ENCODE measurements at regions not wholly inside any gene's neighbourhood (a gene's known extent, or its start where the extent isn't known, plus 50 kb on each side); places are given as distances from the start of the nearest gene placed in this dataset.
"Not testable (repeated sequence)": the region's sequence is repeated elsewhere in the genome, so short reads cannot be mapped to it uniquely, and the experiment has no call there.

GRCh38 chr13:89486709-89487108 lies 1815.5 kb downstream of the SLITRK5 start:
- no peak for DNase-seq (ENCODE audit: low spot score)

GRCh38 chr13:89490661-89491060 lies 1819.5 kb downstream of the SLITRK5 start:
- DNase-seq (ENCODE audit: low spot score) = no peak

DNA sequence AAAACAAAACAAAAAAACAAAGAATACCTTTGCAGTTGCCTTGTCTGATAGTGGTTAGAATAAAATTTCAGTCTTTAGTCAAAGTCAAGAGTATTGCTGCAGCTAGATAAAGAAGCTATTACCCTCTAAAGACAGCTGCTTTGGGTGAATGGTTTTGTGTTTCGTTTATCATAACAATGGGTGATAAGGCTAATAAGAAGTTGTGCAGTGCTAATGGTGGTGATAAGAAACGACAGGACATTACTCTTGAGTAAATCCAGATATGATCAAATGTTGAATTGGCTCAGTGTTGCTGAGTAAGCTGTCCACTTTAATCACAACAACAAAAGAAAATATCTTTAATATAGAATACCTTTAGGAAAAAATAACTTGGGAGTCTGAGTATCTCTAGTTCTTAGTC lies 1825.3 kb downstream of the SLITRK5 start:
- no peak for DNase-seq (ENCODE audit: low spot score)

- DNase-seq (ENCODE audit: low spot score) = no peak
Measured at GRCh38 chr13:89497658-89498057, 1826.5 kb downstream of the SLITRK5 start.

DNA sequence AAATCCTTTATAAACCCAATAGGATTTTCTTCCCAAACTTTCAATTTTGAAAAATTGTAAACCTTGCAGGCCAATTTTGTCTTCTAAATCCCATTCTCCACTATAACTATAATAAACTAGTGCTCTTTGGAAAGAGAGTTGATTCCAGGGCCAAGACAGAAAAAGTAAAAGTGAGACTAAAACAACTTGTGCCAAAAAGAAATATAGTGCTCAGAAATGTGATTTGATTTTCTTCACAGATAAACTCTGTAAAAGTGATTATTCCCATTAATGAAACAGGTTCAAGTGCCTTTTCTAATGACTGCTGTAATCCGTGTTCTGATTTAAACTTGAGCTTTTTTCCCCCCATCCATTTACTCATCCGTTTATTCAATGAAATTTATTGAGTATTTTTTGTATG lies 1831.1 kb downstream of the SLITRK5 start:
- DNase-seq (ENCODE audit: low spot score) = no peak

DNA sequence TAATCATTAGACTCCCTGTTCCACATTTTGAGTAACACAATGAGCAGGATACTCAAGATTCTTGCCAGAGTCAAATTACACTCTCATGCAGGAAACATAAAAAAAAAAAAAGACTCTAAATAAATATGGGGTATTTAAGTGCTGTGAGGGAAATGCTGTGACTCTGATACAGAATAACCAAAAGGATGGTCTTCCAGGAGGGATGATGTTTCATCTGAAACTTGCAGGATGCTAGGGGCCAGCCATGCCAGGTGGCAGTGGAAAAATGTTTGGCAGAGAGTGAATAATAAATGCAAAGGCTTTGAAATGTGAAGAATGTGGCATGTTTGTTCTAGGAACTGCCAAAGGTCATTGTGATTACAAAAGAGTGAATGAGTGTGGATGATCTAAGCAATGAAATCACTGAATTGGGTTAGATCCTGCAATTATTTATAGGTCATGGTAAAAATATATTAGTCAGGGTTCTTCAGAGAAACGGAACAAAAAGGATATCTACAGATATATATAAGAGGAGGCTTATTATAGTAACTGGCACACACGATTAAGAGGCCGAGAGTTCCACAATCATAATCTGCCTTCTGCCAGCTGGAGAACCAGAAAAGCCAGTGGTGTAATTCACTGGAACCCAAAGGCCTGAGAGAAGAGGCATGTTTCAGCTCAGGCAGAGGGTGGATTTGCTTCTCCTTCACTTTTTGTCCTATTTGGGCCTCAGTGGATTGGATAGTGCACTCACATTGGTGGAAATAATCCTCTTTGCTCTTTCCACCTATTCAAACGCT lies 1832.8 kb upstream of the MIR17HG start:
- DNase-seq (ENCODE audit: low spot score) = no peak

DNA sequence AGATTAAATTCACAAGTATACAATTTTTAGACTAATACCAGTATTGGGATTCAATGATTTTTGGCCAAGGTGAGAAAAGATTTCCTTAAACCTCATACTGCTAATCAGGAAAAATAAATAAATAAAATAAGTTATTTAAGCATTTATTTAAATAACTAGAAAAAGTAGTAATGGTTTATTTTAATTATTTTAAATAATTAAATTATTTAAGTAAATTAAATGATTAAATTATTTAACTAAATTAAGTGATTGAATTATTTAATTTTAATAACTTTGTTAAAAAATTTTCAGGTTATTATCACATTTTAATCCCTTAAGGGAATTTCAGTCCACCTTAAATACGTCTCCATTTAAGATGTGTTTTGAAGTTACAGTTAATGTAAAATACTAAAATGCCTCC lies 1831.5 kb upstream of the MIR17HG start:
- no peak for DNase-seq (ENCODE audit: low spot score)

DNA sequence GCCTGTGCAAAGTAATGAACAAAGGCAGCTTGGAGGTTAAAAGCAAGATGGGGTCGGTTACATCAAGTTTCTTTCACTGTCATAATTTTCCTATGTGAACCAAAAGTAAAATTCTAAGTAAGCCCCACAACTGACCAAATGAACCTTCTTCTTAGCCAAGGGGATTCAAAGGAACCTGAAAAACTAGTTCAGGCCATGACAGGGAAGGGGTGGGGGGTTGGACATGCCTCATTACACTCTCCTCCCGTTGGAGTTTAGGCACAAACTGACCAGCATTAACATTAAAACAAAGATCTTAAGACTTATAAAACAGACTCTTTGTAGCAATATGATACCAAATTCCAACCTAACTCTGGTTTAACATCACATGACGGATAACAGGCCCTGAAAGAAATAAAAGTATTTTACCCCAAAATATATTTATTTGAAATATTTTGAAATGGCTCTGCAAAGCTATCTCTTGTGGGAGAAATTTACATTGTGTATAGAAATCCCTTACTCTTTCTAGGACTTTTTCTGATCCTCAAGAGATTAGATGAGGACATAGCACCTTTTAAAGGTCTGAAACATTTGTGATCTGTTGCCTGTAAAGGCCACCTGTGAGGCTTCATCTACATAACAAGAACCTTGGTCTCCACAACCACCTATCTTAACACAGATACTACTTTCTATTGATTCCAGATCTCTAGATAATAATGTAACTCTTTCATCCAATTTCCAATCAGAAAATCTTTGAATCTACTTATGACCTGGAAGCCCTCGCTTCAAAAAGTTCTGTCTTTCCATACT lies 1829.0 kb upstream of the MIR17HG start:
- no peak for DNase-seq (ENCODE audit: low spot score)

GRCh38 chr13:89520468-89520867 lies 1827.0 kb upstream of the MIR17HG start:
- DNase-seq (ENCODE audit: low spot score) = no peak

DNA sequence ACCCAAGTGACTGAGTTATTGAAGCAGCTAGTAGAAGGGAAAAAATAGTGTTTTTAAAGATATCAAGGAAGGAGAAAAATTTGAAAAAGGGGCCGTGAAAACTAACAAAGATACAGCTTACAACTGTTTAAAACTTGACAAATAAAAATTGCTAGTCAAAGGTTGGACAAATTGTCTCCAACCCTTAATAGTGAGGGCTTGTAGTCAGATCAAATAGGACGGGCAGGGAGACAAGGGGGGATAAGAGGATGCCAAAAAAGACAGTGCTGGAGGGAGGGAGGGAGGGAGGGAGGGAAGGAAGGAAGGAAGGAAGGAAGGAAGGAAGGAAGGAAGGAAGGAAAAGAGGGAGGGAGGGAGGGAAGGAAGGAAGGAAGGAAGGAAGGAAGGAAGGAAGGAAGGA lies 1825.8 kb upstream of the MIR17HG start:
- DNase-seq (ENCODE audit: low spot score) = not testable (repeated sequence)

DNA sequence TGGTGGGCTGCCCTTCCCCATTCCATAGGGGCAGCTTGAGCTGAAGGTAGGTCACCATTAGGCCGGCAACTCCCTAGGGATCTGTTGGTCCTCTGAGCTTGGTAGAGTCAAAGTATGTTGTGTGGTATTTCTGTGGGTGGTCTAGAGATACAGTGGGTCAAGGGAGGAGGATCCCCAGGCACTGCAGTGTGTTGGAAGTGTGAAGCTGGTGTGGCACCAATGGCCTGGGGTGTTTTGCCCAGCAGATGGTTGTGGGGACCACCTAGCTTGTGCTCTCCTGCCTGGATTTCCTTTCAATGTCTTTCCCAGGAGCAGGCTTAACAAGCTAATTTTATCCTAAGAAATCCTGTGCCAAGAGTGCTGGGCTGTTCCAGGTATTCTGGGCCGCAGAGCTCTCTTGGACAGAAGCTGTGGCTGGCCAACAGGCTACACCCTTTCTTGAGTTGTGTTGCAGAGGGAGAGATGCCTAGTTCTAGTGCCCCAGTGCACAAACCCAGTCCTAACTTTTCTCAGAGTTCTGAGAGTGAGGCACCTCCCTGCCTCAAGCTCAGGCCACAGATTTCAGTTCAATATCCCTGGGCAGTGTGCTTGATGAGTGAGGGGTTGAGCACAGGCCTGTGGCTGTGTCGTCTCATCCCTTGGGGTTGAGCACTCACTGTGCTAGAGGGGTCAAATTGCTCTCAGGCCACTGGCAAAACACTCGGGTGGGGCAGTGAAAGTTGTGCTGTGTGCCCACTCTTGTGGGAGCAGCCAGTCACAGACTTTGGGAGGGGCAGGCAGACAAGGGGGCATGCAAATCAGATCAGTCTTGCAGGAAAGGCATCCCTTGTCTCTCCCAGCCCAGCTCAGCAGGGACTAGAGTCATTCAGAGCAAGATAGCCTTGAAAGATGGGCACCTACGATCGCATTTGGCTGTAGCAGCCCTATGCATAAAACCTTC lies 1806.1 kb upstream of the MIR17HG start:
- no peak for DNase-seq (ENCODE audit: low spot score)

DNA sequence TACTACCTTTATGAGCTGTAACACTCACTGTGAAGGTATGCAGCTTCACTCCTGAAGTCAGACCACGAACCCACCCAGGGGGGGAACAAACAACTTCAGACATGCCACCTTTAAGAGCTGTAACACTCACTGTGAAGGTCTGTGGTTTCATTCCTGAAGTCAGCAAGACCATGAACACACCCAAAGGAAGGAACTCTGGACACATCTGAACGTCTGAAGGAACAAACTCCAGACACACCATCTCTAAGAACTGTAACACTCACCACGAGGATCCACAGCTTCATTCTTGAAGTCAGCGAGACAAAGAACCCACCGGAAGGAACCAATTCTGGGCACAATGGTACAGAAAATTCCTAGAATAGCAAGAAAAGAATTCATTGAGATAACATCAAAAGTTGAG lies 1796.5 kb upstream of the MIR17HG start:
- DNase-seq (ENCODE audit: low spot score) = no peak

DNA sequence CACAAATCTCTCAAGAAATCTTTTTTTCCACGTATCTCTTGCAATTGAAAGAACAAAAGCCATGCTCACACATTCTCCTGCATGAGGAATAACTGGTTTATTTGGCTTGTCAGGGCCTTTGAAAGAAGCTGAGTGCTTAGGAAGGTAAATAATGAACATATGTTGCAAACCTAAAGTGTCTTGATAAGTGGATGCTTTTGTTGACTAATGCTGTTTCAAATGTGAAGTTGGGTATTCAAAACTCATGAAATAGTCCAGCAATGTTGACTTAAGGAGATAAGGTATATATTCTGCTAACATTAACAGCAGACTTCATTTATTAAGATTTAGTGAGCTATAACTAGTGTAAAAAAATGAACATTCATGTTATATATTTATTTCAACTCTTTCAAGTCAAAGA lies 1792.7 kb upstream of the MIR17HG start:
- no peak for DNase-seq (ENCODE audit: low spot score)

- DNase-seq (ENCODE audit: low spot score) = no peak
Measured at GRCh38 chr13:89565476-89566100, 1781.9 kb upstream of the MIR17HG start.

GRCh38 chr13:89567025-89567424 lies 1780.5 kb upstream of the MIR17HG start:
- DNase-seq (ENCODE audit: low spot score) = no peak

GRCh38 chr13:89568276-89568675 lies 1779.2 kb upstream of the MIR17HG start:
- no peak for DNase-seq (ENCODE audit: low spot score)

DNA sequence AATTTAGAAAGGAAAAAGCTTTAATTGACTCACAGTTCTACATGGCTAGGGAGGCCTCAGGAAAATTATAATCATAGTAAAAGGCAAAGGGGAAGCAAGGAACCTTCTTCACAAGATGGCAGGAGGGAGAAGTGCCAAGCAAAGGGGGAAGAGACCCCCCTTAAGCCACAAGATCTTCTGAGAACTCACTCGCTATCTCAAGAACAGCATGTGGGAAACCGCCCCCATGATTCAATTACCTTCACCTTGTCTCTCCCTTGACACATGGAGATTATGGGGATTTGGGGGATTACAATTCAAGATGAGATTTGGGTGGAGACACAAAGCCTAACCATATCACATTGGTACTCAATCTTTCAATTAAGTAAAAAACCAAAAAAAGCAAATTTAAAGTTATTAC lies 1778.7 kb upstream of the MIR17HG start:
- DNase-seq (ENCODE audit: low spot score) = no peak

DNA sequence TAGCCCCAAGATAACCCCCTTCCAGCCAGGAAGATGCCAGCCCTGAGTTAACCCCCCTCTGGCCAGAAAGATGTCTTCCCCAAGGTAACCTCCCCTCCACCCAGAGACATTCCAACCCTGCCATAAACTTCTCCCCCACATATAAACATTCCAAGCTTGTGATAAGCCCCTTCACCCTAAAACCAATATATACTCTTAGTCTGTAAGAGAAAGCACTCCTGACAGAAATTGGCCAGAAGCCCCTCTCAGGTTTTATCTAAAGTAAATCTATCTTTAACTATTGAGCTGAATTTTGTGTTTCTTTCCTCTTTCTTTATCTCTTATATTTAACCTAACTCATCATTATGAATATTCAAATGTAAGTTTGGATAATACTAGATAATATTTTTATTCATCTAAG lies 1775.8 kb upstream of the MIR17HG start:
- DNase-seq (ENCODE audit: low spot score) = no peak

- DNase-seq (ENCODE audit: low spot score) = no peak
Measured at GRCh38 chr13:89574077-89574476, 1773.4 kb upstream of the MIR17HG start.

DNA sequence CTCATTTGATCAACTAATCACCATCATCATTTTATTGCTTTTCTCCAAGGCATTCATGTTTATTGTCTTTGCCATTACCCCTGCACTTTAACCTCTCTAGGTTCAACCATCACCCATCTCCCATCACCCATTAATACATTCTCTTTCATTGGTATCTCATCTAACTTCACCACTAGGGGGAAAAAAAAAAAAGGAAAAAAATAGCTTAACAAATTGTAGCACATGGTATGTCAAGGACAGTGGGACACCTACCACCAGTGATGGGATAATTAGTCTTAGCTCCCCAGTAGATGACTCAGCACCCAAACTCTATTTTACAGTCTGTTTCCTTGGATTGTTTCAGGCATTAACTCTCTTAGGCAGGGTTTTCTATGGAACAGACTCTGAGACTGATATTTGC lies 1770.2 kb upstream of the MIR17HG start:
- no peak for DNase-seq (ENCODE audit: low spot score)

GRCh38 chr13:89584058-89584620 lies 1763.3 kb upstream of the MIR17HG start:
- DNase-seq (ENCODE audit: low spot score) = no peak

DNA sequence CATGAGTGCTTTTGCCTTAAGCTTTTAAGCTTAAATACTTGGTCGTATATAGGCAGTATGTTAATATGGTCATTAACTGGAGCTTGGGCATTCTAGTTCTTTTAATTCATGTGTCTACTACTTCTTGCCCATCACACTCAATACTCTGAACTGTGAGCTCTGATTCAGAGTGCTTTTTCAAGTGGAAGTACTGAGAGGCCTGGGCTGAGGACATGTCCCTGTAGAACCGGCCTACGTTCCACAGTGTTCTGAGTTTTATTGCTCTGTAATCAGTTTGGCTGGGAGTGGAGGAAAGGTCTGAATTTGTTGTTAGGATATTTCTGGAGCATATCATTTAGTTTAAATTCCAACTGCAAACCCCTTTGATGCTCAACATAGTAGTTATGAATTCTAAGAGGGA lies 1744.8 kb upstream of the MIR17HG start:
- no peak for DNase-seq (ENCODE audit: low spot score)
